NOMO-1 (cell line): ENCODE measurements at regions not wholly inside any gene's neighbourhood (a gene's known extent, or its start where the extent isn't known, plus 50 kb on each side); places are given as distances from the start of the nearest gene placed in this dataset.

Experiments
- DNase-seq, 2 experiments: peaks; one replicate each; lab custom pipeline; 2025; ENCODE audit not compliant: unreplicated experiment in 2 of 2; lab: John Stamatoyannopoulos, UW

GRCh38 chr16:51039638-51040331 lies 111.3 kb downstream of the SALL1 start:
- DNase-seq: no peak

GRCh38 chr16:51035711-51036110 lies 115.4 kb downstream of the SALL1 start:
- peak; percentile 21 to 30 for DNase-seq

GRCh38 chr16:51035110-51035498 lies 116.0 kb downstream of the SALL1 start:
- peak in 1 of 2 experiments; percentile 23 for DNase-seq

GRCh38 chr16:51034481-51035109 lies 116.5 kb downstream of the SALL1 start:
- DNase-seq: peak; percentile 17 to 37

GRCh38 chr16:51031598-51031997 lies 119.5 kb downstream of the SALL1 start:
- DNase-seq: peak in 1 of 2 experiments; percentile 16

- DNase-seq: no peak
Measured at GRCh38 chr16:51030516-51030915, 120.6 kb downstream of the SALL1 start.

GRCh38 chr16:51025588-51026290 lies 125.3 kb downstream of the SALL1 start:
- no peak for DNase-seq

- no peak for DNase-seq
Measured at GRCh38 chr16:51024703-51025102, 126.4 kb downstream of the SALL1 start.

- DNase-seq: no peak
Measured at GRCh38 chr16:51022955-51023354, 128.1 kb downstream of the SALL1 start.

GRCh38 chr16:51019617-51020016 lies 131.5 kb downstream of the SALL1 start:
- no peak for DNase-seq

- DNase-seq: no peak
Measured at GRCh38 chr16:51017969-51018368, 133.1 kb downstream of the SALL1 start.

GRCh38 chr16:51012396-51012795 lies 138.7 kb downstream of the SALL1 start:
- no peak for DNase-seq

GRCh38 chr16:51010817-51011216 lies 140.3 kb downstream of the SALL1 start:
- DNase-seq: no peak

GRCh38 chr16:51009813-51010212 lies 141.3 kb downstream of the SALL1 start:
- no peak for DNase-seq

- DNase-seq: no peak
Measured at GRCh38 chr16:51009359-51009758, 141.7 kb downstream of the SALL1 start.

GRCh38 chr16:51008607-51009006 lies 142.5 kb downstream of the SALL1 start:
- no peak for DNase-seq

GRCh38 chr16:51008037-51008436 lies 143.0 kb downstream of the SALL1 start:
- DNase-seq: no peak

GRCh38 chr16:51003850-51004566 lies 147.1 kb downstream of the SALL1 start:
- DNase-seq: no peak

- peak in 1 of 2 experiments; percentile 34 for DNase-seq
Measured at GRCh38 chr16:51002881-51003490, 148.1 kb downstream of the SALL1 start.

- no peak for DNase-seq
Measured at GRCh38 chr16:50999181-50999580, 151.9 kb downstream of the SALL1 start.

- no peak for DNase-seq
Measured at GRCh38 chr16:50998411-50998810, 152.7 kb downstream of the SALL1 start.
